ENCODE measurements at regions not wholly inside any gene's neighbourhood (a gene's known extent, or its start where the extent isn't known, plus 50 kb on each side); places are given as distances from the start of the nearest gene placed in this dataset.

DNA sequence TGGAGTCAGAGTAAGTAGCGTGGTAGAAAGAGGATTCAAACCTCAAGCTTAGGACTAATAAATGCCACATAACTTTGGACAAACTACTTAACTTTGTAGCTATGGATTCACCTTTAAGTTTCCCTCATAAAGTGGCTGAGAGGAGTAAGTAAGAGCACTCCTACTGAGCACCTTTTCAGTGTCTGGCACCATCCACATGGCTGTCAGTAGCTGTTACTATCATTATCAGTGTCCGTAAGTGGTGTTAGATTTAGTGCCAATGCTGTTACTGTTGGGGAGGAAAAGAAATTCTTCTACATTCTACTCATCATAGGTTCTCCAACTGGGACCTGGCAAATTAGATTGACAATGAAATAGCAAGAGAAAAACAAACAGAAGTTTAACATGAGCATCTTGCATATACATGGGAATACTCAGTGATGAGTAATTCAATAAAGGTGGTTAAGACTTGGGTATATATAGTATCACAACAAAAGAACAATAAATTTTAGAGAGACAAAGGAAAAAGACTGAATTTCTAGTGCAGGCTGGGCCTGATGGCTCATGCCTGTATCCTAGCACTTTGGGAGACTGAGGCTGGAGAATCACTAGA is 165.6 kb upstream of the NBEA start:
- TF ChIP-seq CTCF (IDR thresholded peaks at IDR 0.05; ENCODE audit: insufficient read depth, low read length) (no peak), POLR2AphosphoS5 (IDR thresholded peaks at IDR 0.05; ENCODE audit: low read depth) (no peak), REST (IDR thresholded peaks at IDR 0.05; ENCODE audit: insufficient replicate concordance, low read depth) (no peak)

All from HL-60 (cell line).